ENCODE measurements at regions not wholly inside any gene's neighbourhood (a gene's known extent, or its start where the extent isn't known, plus 50 kb on each side); places are given as distances from the start of the nearest gene placed in this dataset.

GRCh38 chr2:238691596-238692491, 156.0 kb upstream of the TWIST2 start:
- no peaks in the 10 kb centered on the region for H3K36me3 ChIP-seq (ENCODE audit: control insufficient read depth in 2 of 2, insufficient read depth in 2 of 2, low read length in 2 of 2)
- no peaks in the 10 kb centered on the region for H3K27me3 ChIP-seq (ENCODE audit: control insufficient read depth in 1 of 2, insufficient read depth in 2 of 2, low read length in 2 of 2)
- H3K27ac ChIP-seq (ENCODE audit: low read length): no peak overlapping the region
- no peak overlapping the region for H3K4me3 ChIP-seq (ENCODE audit: low read length in 2 of 2)
- no peaks in the 10 kb centered on the region for H3K9me3 ChIP-seq (ENCODE audit: control insufficient read depth in 2 of 2, low read length in 2 of 2)
- H3K9ac ChIP-seq (ENCODE audit: low read length in 2 of 2): no peak overlapping the region
- peaks cover 15% of the 10 kb centered on the region for H3K4me1 ChIP-seq (ENCODE audit: control insufficient read depth, insufficient read depth, low read length)

DNA sequence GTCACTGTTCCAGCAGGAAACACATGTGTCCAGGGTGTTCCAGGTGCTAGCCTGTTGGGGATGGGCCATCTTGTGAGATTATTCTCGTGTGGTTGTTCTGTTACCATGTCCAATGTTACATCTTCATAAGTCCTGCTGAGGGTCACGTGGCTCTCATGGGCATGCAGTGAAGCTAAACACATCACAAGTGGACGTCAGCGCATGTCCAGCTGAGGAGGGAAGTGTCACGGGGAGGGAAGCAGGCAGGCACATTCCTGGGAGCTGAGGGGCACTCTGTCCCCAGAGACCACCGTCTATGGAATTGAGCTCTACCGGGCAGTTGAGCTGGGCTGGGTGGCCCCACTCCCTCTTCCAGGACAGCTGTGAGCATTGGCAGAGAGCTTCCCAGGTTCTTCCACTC, 155.3 kb upstream of the TWIST2 start:
- Histone ChIP-seq H3K27me3 (ENCODE audit: control insufficient read depth in 1 of 2, insufficient read depth in 2 of 2, low read length in 2 of 2) (no peaks in the 10 kb centered on the region), H3K36me3 (ENCODE audit: control insufficient read depth in 2 of 2, insufficient read depth in 2 of 2, low read length in 2 of 2) (no peaks in the 10 kb centered on the region), H3K9ac (ENCODE audit: low read length in 2 of 2) (no peak overlapping the region), H3K4me3 (ENCODE audit: low read length in 2 of 2) (no peak overlapping the region), H3K9me3 (ENCODE audit: control insufficient read depth in 2 of 2, low read length in 2 of 2) (no peaks in the 10 kb centered on the region), H3K27ac (ENCODE audit: low read length) (no peak overlapping the region), H3K4me1 (ENCODE audit: control insufficient read depth, insufficient read depth, low read length) (peaks cover 12% of the 10 kb centered on the region)

GRCh38 chr2:238693337-238694093, 154.4 kb upstream of the TWIST2 start:
- Histone ChIP-seq H3K4me1 (ENCODE audit: control insufficient read depth, insufficient read depth, low read length) (peaks cover 14% of the 10 kb centered on the region), H3K9ac (ENCODE audit: low read length in 2 of 2) (no peak overlapping the region), H3K27me3 (ENCODE audit: control insufficient read depth in 1 of 2, insufficient read depth in 2 of 2, low read length in 2 of 2) (no peaks in the 10 kb centered on the region), H3K4me3 (ENCODE audit: low read length in 2 of 2) (no peak overlapping the region), H3K36me3 (ENCODE audit: control insufficient read depth in 2 of 2, insufficient read depth in 2 of 2, low read length in 2 of 2) (no peaks in the 10 kb centered on the region), H3K27ac (ENCODE audit: low read length) (no peak overlapping the region), H3K9me3 (ENCODE audit: control insufficient read depth in 2 of 2, low read length in 2 of 2) (no peaks in the 10 kb centered on the region)

DNA sequence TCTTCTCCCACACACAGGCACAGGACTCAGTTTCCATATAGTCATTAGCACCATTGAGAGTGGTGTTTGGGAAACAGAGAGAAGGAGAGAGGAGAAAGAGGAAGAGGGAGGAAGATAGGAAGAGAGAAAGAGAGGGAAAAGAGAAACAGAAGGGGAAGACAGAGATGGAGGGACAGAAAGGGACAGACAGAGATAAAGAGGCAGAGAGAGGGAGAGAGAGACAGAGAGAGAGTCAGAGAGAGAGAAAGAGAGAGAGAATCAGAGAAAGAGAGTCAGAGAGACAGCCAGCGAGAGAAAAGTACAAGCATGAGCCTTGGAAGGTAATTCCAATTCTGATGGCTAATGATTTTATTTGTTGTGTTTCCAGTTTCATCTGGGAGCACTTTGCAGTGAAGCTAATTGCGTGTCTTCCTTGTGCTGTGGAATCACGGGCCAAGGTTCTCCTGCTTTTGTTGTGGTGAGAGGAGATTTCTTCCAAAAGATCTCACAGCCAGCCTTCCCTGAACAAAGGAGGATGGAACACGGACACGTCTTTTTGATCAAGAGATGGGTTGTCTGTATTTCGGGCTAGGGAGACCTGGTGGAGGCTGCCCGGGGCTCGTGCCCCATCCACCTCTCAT, 153.6 kb upstream of the TWIST2 start:
- no peak overlapping the region for H3K27ac ChIP-seq (ENCODE audit: low read length)
- no peaks in the 10 kb centered on the region for H3K36me3 ChIP-seq (ENCODE audit: control insufficient read depth in 2 of 2, insufficient read depth in 2 of 2, low read length in 2 of 2)
- no peak overlapping the region for H3K4me3 ChIP-seq (ENCODE audit: low read length in 2 of 2)
- H3K9ac ChIP-seq (ENCODE audit: low read length in 2 of 2): no peak overlapping the region
- peaks cover 17% of the 10 kb centered on the region for H3K4me1 ChIP-seq (ENCODE audit: control insufficient read depth, insufficient read depth, low read length)
- no peaks in the 10 kb centered on the region for H3K9me3 ChIP-seq (ENCODE audit: control insufficient read depth in 2 of 2, low read length in 2 of 2)
- no peaks in the 10 kb centered on the region for H3K27me3 ChIP-seq (ENCODE audit: control insufficient read depth in 1 of 2, insufficient read depth in 2 of 2, low read length in 2 of 2)

DNA sequence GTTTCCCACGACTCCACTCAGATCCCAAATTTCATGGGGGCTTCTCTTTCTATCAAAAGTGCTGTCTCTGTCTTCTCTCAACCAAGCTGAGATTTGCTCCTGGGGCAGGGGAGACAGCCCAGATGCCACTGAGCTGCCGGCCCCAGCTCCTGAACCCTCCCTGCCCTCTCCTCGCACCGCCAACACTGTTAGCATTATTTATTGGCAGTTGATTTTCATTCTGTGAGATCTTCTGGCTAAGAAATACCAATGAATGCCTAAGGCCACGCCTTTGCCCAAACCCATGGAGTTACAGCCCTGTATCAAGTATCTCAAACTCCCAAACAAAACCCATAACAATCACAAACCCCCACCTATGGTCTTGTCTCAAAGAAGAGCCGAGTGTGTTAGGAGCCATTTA, 153.0 kb upstream of the TWIST2 start:
- H3K36me3 ChIP-seq (ENCODE audit: control insufficient read depth in 2 of 2, insufficient read depth in 2 of 2, low read length in 2 of 2): no peaks in the 10 kb centered on the region
- peak overlapping the region; percentile 49 for H3K27ac ChIP-seq (ENCODE audit: low read length)
- peaks cover 17% of the 10 kb centered on the region for H3K4me1 ChIP-seq (ENCODE audit: control insufficient read depth, insufficient read depth, low read length)
- no peak overlapping the region for H3K4me3 ChIP-seq (ENCODE audit: low read length in 2 of 2)
- H3K9ac ChIP-seq (ENCODE audit: low read length in 2 of 2): no peak overlapping the region
- no peaks in the 10 kb centered on the region for H3K9me3 ChIP-seq (ENCODE audit: control insufficient read depth in 2 of 2, low read length in 2 of 2)
- H3K27me3 ChIP-seq (ENCODE audit: control insufficient read depth in 1 of 2, insufficient read depth in 2 of 2, low read length in 2 of 2): no peaks in the 10 kb centered on the region

- Histone ChIP-seq H3K9me3 (ENCODE audit: control insufficient read depth in 2 of 2, low read length in 2 of 2) (no peaks in the 10 kb centered on the region), H3K27me3 (ENCODE audit: control insufficient read depth in 1 of 2, insufficient read depth in 2 of 2, low read length in 2 of 2) (no peaks in the 10 kb centered on the region), H3K36me3 (ENCODE audit: control insufficient read depth in 2 of 2, insufficient read depth in 2 of 2, low read length in 2 of 2) (no peaks in the 10 kb centered on the region), H3K9ac (ENCODE audit: low read length in 2 of 2) (no peak overlapping the region), H3K4me3 (ENCODE audit: low read length in 2 of 2) (no peak overlapping the region), H3K4me1 (ENCODE audit: control insufficient read depth, insufficient read depth, low read length) (peaks cover 17% of the 10 kb centered on the region), H3K27ac (ENCODE audit: low read length) (peak overlapping the region; percentile 49)
Measured at GRCh38 chr2:238695538-238695937, 152.3 kb upstream of the TWIST2 start.

DNA sequence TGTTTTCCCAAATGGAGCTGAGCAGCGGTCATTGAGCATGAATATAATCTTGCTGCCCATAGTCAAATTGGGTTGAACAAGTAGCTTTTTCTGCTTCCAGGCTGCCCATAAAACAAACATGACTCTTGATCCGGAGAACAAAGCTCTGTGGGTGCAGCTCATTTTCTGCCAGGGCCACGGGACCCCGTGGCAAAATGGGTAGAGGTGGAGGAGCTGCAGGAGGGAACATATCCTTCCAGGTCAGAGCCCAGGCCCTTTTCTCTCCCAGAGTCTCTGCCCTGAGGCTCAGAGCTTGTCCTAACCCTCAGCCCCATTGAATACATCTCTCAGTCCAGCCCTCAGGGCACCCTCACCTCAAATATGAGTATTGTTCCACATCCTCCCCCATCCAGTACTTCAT, 151.6 kb upstream of the TWIST2 start:
- no peak overlapping the region for H3K9ac ChIP-seq (ENCODE audit: low read length in 2 of 2)
- peaks cover 22% of the 10 kb centered on the region for H3K4me1 ChIP-seq (ENCODE audit: control insufficient read depth, insufficient read depth, low read length)
- no peaks in the 10 kb centered on the region for H3K27me3 ChIP-seq (ENCODE audit: control insufficient read depth in 1 of 2, insufficient read depth in 2 of 2, low read length in 2 of 2)
- no peak overlapping the region for H3K4me3 ChIP-seq (ENCODE audit: low read length in 2 of 2)
- H3K9me3 ChIP-seq (ENCODE audit: control insufficient read depth in 2 of 2, low read length in 2 of 2): no peaks in the 10 kb centered on the region
- H3K27ac ChIP-seq (ENCODE audit: low read length): no peak overlapping the region
- H3K36me3 ChIP-seq (ENCODE audit: control insufficient read depth in 2 of 2, insufficient read depth in 2 of 2, low read length in 2 of 2): no peaks in the 10 kb centered on the region

GRCh38 chr2:238696786-238697185, 151.1 kb upstream of the TWIST2 start:
- Histone ChIP-seq H3K36me3 (ENCODE audit: control insufficient read depth in 2 of 2, insufficient read depth in 2 of 2, low read length in 2 of 2) (no peaks in the 10 kb centered on the region), H3K4me1 (ENCODE audit: control insufficient read depth, insufficient read depth, low read length) (peaks cover 27% of the 10 kb centered on the region), H3K9ac (ENCODE audit: low read length in 2 of 2) (no peak overlapping the region), H3K27ac (ENCODE audit: low read length) (no peak overlapping the region), H3K9me3 (ENCODE audit: control insufficient read depth in 2 of 2, low read length in 2 of 2) (no peaks in the 10 kb centered on the region), H3K4me3 (ENCODE audit: low read length in 2 of 2) (no peak overlapping the region), H3K27me3 (ENCODE audit: control insufficient read depth in 1 of 2, insufficient read depth in 2 of 2, low read length in 2 of 2) (no peaks in the 10 kb centered on the region)

GRCh38 chr2:238697193-238698071, 150.5 kb upstream of the TWIST2 start:
- H3K4me1 ChIP-seq (ENCODE audit: control insufficient read depth, insufficient read depth, low read length): peaks cover 32% of the 10 kb centered on the region
- H3K9me3 ChIP-seq (ENCODE audit: control insufficient read depth in 2 of 2, low read length in 2 of 2): no peaks in the 10 kb centered on the region
- no peak overlapping the region for H3K4me3 ChIP-seq (ENCODE audit: low read length in 2 of 2)
- no peaks in the 10 kb centered on the region for H3K36me3 ChIP-seq (ENCODE audit: control insufficient read depth in 2 of 2, insufficient read depth in 2 of 2, low read length in 2 of 2)
- no peaks in the 10 kb centered on the region for H3K27me3 ChIP-seq (ENCODE audit: control insufficient read depth in 1 of 2, insufficient read depth in 2 of 2, low read length in 2 of 2)
- no peak overlapping the region for H3K9ac ChIP-seq (ENCODE audit: low read length in 2 of 2)
- no peak overlapping the region for H3K27ac ChIP-seq (ENCODE audit: low read length)

GRCh38 chr2:238698072-238698352, 149.9 kb upstream of the TWIST2 start:
- no peaks in the 10 kb centered on the region for H3K9me3 ChIP-seq (ENCODE audit: control insufficient read depth in 2 of 2, low read length in 2 of 2)
- no peak overlapping the region for H3K9ac ChIP-seq (ENCODE audit: low read length in 2 of 2)
- no peaks in the 10 kb centered on the region for H3K36me3 ChIP-seq (ENCODE audit: control insufficient read depth in 2 of 2, insufficient read depth in 2 of 2, low read length in 2 of 2)
- no peaks in the 10 kb centered on the region for H3K27me3 ChIP-seq (ENCODE audit: control insufficient read depth in 1 of 2, insufficient read depth in 2 of 2, low read length in 2 of 2)
- no peak overlapping the region for H3K27ac ChIP-seq (ENCODE audit: low read length)
- peaks cover 38% of the 10 kb centered on the region for H3K4me1 ChIP-seq (ENCODE audit: control insufficient read depth, insufficient read depth, low read length)
- no peak overlapping the region for H3K4me3 ChIP-seq (ENCODE audit: low read length in 2 of 2)
